ENCODE measurements at regions not wholly inside any gene's neighbourhood (a gene's known extent, or its start where the extent isn't known, plus 50 kb on each side); places are given as distances from the start of the nearest gene placed in this dataset.

DNA sequence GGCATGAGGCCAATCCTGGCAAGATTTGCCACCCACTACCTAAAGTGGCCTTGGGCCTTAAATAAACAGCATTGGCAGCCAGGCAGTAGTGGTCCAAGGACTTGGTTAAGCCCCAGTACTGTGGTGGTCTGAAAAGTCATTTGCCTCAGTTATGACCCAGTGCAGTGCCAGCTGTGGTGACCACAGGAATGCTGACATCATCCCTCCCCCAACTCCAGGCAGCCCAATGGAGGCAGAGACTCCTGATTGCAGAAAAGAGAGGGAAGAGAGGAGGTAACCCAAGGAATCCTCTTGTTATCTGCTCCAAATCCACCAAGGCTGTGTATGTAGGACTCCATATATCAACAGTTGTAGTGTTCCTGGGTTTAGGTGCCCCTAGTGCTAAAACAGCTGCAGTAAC, 883.6 kb downstream of the SQOR start:
- intact Hi-C loops (cut with DNase I) = no loop called here
- H3K27ac ChIP-seq (ENCODE audit: low read depth in 2 of 2, low read length in 2 of 2) = no peak overlapping the region
- DNase-seq (no peak), FAIRE-seq (no peak)
- TF ChIP-seq, protein P1, sequence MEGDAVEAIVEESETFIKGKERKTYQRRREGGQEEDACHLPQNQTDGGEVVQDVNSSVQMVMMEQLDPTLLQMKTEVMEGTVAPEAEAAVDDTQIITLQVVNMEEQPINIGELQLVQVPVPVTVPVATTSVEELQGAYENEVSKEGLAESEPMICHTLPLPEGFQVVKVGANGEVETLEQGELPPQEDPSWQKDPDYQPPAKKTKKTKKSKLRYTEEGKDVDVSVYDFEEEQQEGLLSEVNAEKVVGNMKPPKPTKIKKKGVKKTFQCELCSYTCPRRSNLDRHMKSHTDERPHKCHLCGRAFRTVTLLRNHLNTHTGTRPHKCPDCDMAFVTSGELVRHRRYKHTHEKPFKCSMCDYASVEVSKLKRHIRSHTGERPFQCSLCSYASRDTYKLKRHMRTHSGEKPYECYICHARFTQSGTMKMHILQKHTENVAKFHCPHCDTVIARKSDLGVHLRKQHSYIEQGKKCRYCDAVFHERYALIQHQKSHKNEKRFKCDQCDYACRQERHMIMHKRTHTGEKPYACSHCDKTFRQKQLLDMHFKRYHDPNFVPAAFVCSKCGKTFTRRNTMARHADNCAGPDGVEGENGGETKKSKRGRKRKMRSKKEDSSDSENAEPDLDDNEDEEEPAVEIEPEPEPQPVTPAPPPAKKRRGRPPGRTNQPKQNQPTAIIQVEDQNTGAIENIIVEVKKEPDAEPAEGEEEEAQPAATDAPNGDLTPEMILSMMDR (IDR thresholded peaks at IDR 0.05; ENCODE audit: borderline replicate concordance, extremely low read depth, insufficient read depth) = no peak
- no peaks in the 10 kb centered on the region for H3K27me3 ChIP-seq (ENCODE audit: control insufficient read depth, insufficient read depth, low read length)
- no peaks in the 10 kb centered on the region for H3K4me1 ChIP-seq (ENCODE audit: control insufficient read depth in 2 of 3, insufficient read depth in 2 of 3, low read depth in 1 of 3, low read length in 3 of 3)
- H3K36me3 ChIP-seq (ENCODE audit: control insufficient read depth in 2 of 3, insufficient read depth in 3 of 3, low read length in 3 of 3) = no peaks in the 10 kb centered on the region
- H3K4me3 ChIP-seq (ENCODE audit: low read length in 3 of 3) = no peak overlapping the region
- H3K9me3 ChIP-seq (ENCODE audit: control insufficient read depth in 2 of 3, insufficient read depth in 1 of 3, low read length in 3 of 3) = peaks cover 0 to 8% (median 0%) of the 10 kb centered on the region in 3 donors
- no peak overlapping the region for H3K9ac ChIP-seq (ENCODE audit: low read length in 3 of 3)

DNA sequence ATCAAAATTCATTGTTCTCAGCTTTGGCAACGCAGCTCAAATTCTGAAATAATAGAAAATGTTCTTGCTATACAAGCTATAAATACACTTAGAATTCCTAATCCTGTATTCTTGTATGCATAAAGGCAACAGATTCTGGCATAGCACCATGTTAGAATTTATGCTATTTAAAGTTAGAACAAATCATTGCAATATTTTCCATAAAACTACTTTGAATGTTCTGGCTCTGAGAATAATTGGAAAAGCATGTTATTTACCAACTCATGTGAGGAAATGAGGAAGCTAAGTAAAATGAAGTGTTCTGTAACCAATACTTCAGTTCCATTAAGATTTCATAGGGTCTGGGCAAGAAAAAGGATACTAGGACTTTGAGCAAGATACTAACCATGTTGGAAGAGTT, 888.9 kb downstream of the SQOR start:
- no peak overlapping the region for H3K9ac ChIP-seq (ENCODE audit: low read length in 3 of 3)
- FAIRE-seq (no peak), DNase-seq (no peak)
- no peak overlapping the region for H3K4me3 ChIP-seq (ENCODE audit: low read length in 3 of 3)
- no peaks in the 10 kb centered on the region for H3K9me3 ChIP-seq (ENCODE audit: control insufficient read depth in 2 of 3, insufficient read depth in 1 of 3, low read length in 3 of 3)
- H3K36me3 ChIP-seq (ENCODE audit: control insufficient read depth in 2 of 3, insufficient read depth in 3 of 3, low read length in 3 of 3) = no peaks in the 10 kb centered on the region
- TF ChIP-seq, protein P1 (IDR thresholded peaks at IDR 0.05; ENCODE audit: borderline replicate concordance, extremely low read depth, insufficient read depth) = no peak
- no peak overlapping the region for H3K27ac ChIP-seq (ENCODE audit: low read depth in 2 of 2, low read length in 2 of 2)
- intact Hi-C loops (cut with DNase I) = no loop called here
- no peaks in the 10 kb centered on the region for H3K4me1 ChIP-seq (ENCODE audit: control insufficient read depth in 2 of 3, insufficient read depth in 2 of 3, low read depth in 1 of 3, low read length in 3 of 3)
- H3K27me3 ChIP-seq (ENCODE audit: control insufficient read depth, insufficient read depth, low read length) = no peaks in the 10 kb centered on the region

DNA sequence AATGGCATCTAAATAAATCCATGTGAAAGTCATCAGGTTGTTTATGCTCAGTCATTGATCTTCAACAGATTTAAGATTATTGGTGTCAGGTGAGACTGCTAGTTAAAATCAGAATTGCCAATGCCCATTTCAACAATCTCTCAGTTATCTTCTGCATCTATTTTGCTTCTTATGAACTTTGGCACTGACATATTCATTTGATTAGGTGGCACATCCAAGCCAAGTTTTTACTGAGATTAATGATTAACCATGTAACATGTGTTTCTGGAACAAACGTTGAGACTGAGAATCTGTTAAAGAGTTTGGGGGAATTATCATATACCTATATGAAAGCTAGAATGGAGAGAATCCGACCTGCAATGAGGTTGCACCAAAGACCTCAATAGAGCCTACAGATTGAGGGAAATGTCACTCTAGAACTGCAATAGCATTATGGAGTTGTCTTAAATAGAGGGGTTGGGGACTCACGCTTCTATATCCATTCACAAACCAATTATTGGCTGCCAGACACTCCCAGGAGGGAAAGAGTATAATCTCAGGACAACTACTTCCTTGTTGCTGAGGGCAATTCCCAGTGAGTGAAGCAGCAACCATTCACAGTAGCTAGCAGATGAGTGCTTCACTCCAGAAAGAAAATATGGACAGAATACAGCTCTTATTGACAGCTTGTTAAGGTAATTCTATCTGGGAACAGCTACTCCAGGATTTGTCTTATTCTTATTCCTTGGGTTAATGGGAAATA, 891.3 kb downstream of the SQOR start:
- no peaks in the 10 kb centered on the region for H3K4me1 ChIP-seq (ENCODE audit: control insufficient read depth in 2 of 3, insufficient read depth in 2 of 3, low read depth in 1 of 3, low read length in 3 of 3)
- H3K36me3 ChIP-seq (ENCODE audit: control insufficient read depth in 2 of 3, insufficient read depth in 3 of 3, low read length in 3 of 3) = no peaks in the 10 kb centered on the region
- H3K9ac ChIP-seq (ENCODE audit: low read length in 3 of 3) = no peak overlapping the region
- no peaks in the 10 kb centered on the region for H3K9me3 ChIP-seq (ENCODE audit: control insufficient read depth in 2 of 3, insufficient read depth in 1 of 3, low read length in 3 of 3)
- no peak overlapping the region for H3K27ac ChIP-seq (ENCODE audit: low read depth in 2 of 2, low read length in 2 of 2)
- DNase-seq (no peak), FAIRE-seq (no peak)
- TF ChIP-seq, protein P1 (IDR thresholded peaks at IDR 0.05; ENCODE audit: borderline replicate concordance, extremely low read depth, insufficient read depth) = no peak
- intact Hi-C loops (cut with DNase I) = no loop called here
- H3K27me3 ChIP-seq (ENCODE audit: control insufficient read depth, insufficient read depth, low read length) = no peaks in the 10 kb centered on the region
- no peak overlapping the region for H3K4me3 ChIP-seq (ENCODE audit: low read length in 3 of 3)

DNA sequence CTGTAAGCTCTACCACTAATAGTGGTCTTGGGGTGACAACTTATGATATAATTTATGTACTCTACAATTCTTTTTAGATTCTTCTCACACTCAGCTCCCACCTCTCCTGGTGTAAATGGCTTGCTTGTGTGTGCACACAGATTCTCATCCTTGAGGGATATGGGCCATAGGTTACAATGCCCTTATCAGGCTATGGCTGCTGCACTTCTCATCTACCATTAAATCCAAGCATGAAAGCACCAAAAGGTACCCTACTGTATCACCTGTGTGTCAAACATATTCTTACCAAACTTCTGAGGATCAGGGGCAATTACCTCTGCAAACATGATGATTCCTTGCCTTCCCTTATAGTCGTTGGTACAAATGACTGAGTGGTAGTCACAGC, 891.9 kb downstream of the SQOR start:
- Histone ChIP-seq H3K27ac (ENCODE audit: low read depth in 2 of 2, low read length in 2 of 2) (no peak overlapping the region), H3K36me3 (ENCODE audit: control insufficient read depth in 2 of 3, insufficient read depth in 3 of 3, low read length in 3 of 3) (no peaks in the 10 kb centered on the region), H3K4me3 (ENCODE audit: low read length in 3 of 3) (no peak overlapping the region), H3K9me3 (ENCODE audit: control insufficient read depth in 2 of 3, insufficient read depth in 1 of 3, low read length in 3 of 3) (no peaks in the 10 kb centered on the region), H3K27me3 (ENCODE audit: control insufficient read depth, insufficient read depth, low read length) (no peaks in the 10 kb centered on the region), H3K9ac (ENCODE audit: low read length in 3 of 3) (no peak overlapping the region), H3K4me1 (ENCODE audit: control insufficient read depth in 2 of 3, insufficient read depth in 2 of 3, low read depth in 1 of 3, low read length in 3 of 3) (no peaks in the 10 kb centered on the region)
- intact Hi-C loops (cut with DNase I) = no loop called here
- TF ChIP-seq, protein P1 (IDR thresholded peaks at IDR 0.05; ENCODE audit: borderline replicate concordance, extremely low read depth, insufficient read depth) = no peak
- DNase-seq = no peak
- FAIRE-seq = no peak
